K562 (cell line): ENCODE measurements at regions not wholly inside any gene's neighbourhood (a gene's known extent, or its start where the extent isn't known, plus 50 kb on each side); places are given as distances from the start of the nearest gene placed in this dataset.

Source experiments
- CTCF ChIP-seq, 3 experiments: IDR thresholded peaks in 2 of 3; conservative IDR thresholded peaks in 1 of 3; 2 replicates each; pipeline ENCODE4 v1.5.1; 2011 to 2012; ENCODE audit warnings: low read length in 3 of 3, mild to moderate bottlenecking in 3 of 3, control low read depth in 2 of 3, improper control_type of control experiment in 1 of 3, inconsistent platforms in 1 of 3, low read depth in 1 of 3, mixed read lengths in 1 of 3, moderate library complexity in 1 of 3; ENCODE audit not compliant: insufficient read depth in 2 of 3
- FOXM1 ChIP-seq, 2 experiments: fragments of 450-650 bp in 1 of 2; sonication (generic) in 1 of 2; formaldehyde crosslinking in 1 of 2; IDR thresholded peaks; 2 replicates each; pipeline versions ENCODE4 v1.6.1 to v1.9.0; 2017 to 2022; ENCODE audit warnings: low read depth in 2 of 2, mild to moderate bottlenecking in 2 of 2, missing genetic modification reagents in 1 of 2, moderate library complexity in 1 of 2
- GATAD2B ChIP-seq: fragments of 450-650 bp; IDR thresholded peaks from 2 replicates; pipeline ENCODE4 v1.6.1; 2017; ENCODE audit warnings: mild to moderate bottlenecking, borderline replicate concordance
- POLR2A ChIP-seq: fragments of 450-650 bp; conservative IDR thresholded peaks from 2 replicates; pipeline ENCODE4 v1.6.1; 2016
- RBBP5 ChIP-seq: fragments of 200-600 bp; sonication (generic); IDR thresholded peaks from 2 replicates; pipeline ENCODE4 v1.6.1; 2012; ENCODE audit warnings: borderline replicate concordance, mild to moderate bottlenecking, low read length, control low read depth, inconsistent platforms; ENCODE audit not compliant: insufficient read depth, poor library complexity, severe bottlenecking
- RBFOX2 ChIP-seq: fragments of 200-400 bp; formaldehyde crosslinking; IDR thresholded peaks from 2 replicates; pipeline ENCODE4 v1.6.1; 2017; ENCODE audit warnings: low read depth, mild to moderate bottlenecking, low read length, moderate library complexity
- SAFB ChIP-seq: fragments of 200-400 bp; formaldehyde crosslinking; IDR thresholded peaks from 2 replicates; pipeline ENCODE4 v1.6.1; 2017; ENCODE audit warnings: low read depth, low read length, borderline replicate concordance
- USF2 ChIP-seq: sonication (generic); formaldehyde crosslinking; IDR thresholded peaks from 2 replicates; pipeline ENCODE4 v1.5.0; 2020; ENCODE audit warnings: missing genetic modification reagents
- ZBTB33 ChIP-seq: sonication (generic); formaldehyde crosslinking; IDR thresholded peaks from 2 replicates; pipeline ENCODE4 v1.8.1; 2023; ENCODE audit warnings: mild to moderate bottlenecking, missing genetic modification reagents
- ZNF354B ChIP-seq: fragments of 250-450 bp; sonication (Bioruptor Pico); IDR thresholded peaks from 2 replicates; pipeline ENCODE4 v1.4.0; 2020
- ZNF561 ChIP-seq: fragments of 450-650 bp; formaldehyde crosslinking; conservative IDR thresholded peaks from 2 replicates; pipeline ENCODE4 v1.4.0; 2020; ENCODE audit warnings: mild to moderate bottlenecking, moderate library complexity

- no peak for TF ChIP-seq ZNF561
- no peak for TF ChIP-seq FOXM1 (IDR thresholded peaks at IDR 0.05; ENCODE audit: low read depth)
- TF ChIP-seq FOXM1 (CRISPR knock-in tag; IDR thresholded peaks at IDR 0.05; ENCODE audit: low read depth): no peak
- TF ChIP-seq POLR2A: no peak
- TF ChIP-seq USF2: no peak
- TF ChIP-seq GATAD2B: no peak
- TF ChIP-seq ZNF354B (CRISPR knock-in tag): no peak
- TF ChIP-seq CTCF (IDR thresholded peaks at IDR 0.05 in 2 of 3, conservative IDR thresholded peaks at IDR 0.05 in 1 of 3; ENCODE audit: insufficient read depth in 2 of 3, low read depth in 1 of 3, low read length in 3 of 3): no peak
- no peak for TF ChIP-seq RBBP5
- TF ChIP-seq RBFOX2: no peak
- TF ChIP-seq ZBTB33: no peak
- no peak for TF ChIP-seq SAFB
These were observed 296.4 kb upstream of the ACVR2A start for GRCh38 chr2:147548451-147548850.
